BLaER1 (cell line): ENCODE measurements at regions not wholly inside any gene's neighbourhood (a gene's known extent, or its start where the extent isn't known, plus 50 kb on each side); places are given as distances from the start of the nearest gene placed in this dataset.

ENCODE experiments used
- H3K27ac ChIP-seq: shearing (Covaris generic); formaldehyde crosslinking; 2 replicates; pipeline ENCODE4 v1.8.1; 2022
- H3K27me3 ChIP-seq: shearing (Covaris generic); formaldehyde crosslinking; 2 replicates; pipeline ENCODE4 v1.8.1; 2022
- H3K36me3 ChIP-seq: shearing (Covaris generic); formaldehyde crosslinking; 2 replicates; pipeline ENCODE4 v1.8.1; 2022
- H3K4me1 ChIP-seq: shearing (Covaris generic); formaldehyde crosslinking; 2 replicates; pipeline ENCODE4 v1.8.1; 2022
- H3K4me2 ChIP-seq: shearing (Covaris generic); formaldehyde crosslinking; 2 replicates; pipeline ENCODE4 v1.8.1; 2022
- H3K4me3 ChIP-seq: shearing (Covaris generic); formaldehyde crosslinking; 2 replicates; pipeline ENCODE4 v1.8.1; 2022
- H3K9ac ChIP-seq: shearing (Covaris generic); formaldehyde crosslinking; 2 replicates; pipeline ENCODE4 v1.8.1; 2022
- H3K9me3 ChIP-seq: shearing (Covaris generic); formaldehyde crosslinking; 2 replicates; pipeline ENCODE4 v1.8.1; 2022
- H4K20me1 ChIP-seq: shearing (Covaris generic); formaldehyde crosslinking; 2 replicates; pipeline ENCODE4 v1.8.1; 2022
- Cebpa-rat ChIP-seq: shearing (Covaris generic); IDR thresholded peaks from 2 replicates; pipeline ENCODE4 v1.8.1; 2022

DNA sequence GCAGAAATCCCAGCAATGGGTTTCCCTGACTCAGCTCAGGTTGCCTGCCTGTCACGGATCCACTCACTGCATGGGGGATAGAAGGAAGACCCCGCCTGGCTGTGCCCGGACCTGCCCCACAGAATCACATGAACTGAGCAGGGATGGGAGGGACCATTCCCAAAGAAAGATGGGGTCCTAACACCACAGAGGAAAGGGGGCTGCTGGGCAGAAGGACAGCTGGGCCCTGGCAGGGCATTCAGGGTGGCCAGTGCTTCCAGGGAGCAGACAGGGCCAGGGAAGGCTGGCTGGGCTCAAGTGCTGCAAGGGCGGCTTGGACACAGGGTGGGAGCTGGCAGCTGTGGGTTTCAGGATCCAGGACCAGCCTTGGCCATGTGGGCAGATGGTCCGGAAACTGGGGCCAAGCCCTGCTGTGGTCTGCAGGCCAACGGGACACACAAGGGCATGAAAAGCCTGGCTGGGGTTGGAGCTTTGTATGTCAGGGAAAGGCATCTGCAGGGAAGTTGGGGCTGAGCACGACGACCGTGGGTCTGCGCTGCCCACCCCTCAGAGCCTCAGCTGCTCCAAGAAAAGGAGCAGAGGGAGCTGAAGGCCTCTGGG, 723.9 kb downstream of the PTPRU start:
- no peaks in the 10 kb centered on the region for H3K4me1 ChIP-seq
- no peaks in the 10 kb centered on the region for H3K27me3 ChIP-seq
- H3K9ac ChIP-seq, result no peak overlapping the region
- H3K4me2 ChIP-seq, result no peak overlapping the region
- H3K9me3 ChIP-seq, result no peaks in the 10 kb centered on the region
- no peak overlapping the region for H3K4me3 ChIP-seq
- no peak for TF ChIP-seq Cebpa-rat
- no peak overlapping the region for H3K27ac ChIP-seq
- no peaks in the 10 kb centered on the region for H4K20me1 ChIP-seq
- H3K36me3 ChIP-seq, result no peaks in the 10 kb centered on the region

DNA sequence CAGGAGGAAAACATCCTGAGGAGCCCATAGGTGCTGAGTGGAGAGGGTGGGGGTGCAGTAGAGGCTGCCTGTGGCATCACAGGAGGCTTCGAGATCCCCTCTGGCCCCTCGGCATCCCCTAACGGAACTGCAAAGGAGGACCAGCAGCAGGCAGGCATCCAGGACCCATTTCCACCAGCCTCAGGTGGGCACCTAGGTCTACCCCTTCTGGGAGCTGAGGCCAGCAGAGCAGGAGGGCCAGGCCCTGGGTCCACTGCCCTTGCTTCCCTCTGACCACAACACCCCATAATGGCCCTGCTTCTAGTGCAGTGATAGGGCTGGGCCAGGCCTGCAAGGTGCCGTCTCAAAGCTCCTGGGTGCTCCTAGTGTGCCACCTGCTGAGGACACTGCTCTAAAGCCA, 723.0 kb downstream of the PTPRU start:
- Histone ChIP-seq H3K9ac (no peak overlapping the region), H3K9me3 (no peaks in the 10 kb centered on the region), H3K36me3 (no peaks in the 10 kb centered on the region), H3K27ac (no peak overlapping the region), H4K20me1 (no peaks in the 10 kb centered on the region), H3K4me3 (no peak overlapping the region), H3K4me2 (no peak overlapping the region), H3K4me1 (no peaks in the 10 kb centered on the region), H3K27me3 (no peaks in the 10 kb centered on the region)
- TF ChIP-seq Cebpa-rat, result no peak

DNA sequence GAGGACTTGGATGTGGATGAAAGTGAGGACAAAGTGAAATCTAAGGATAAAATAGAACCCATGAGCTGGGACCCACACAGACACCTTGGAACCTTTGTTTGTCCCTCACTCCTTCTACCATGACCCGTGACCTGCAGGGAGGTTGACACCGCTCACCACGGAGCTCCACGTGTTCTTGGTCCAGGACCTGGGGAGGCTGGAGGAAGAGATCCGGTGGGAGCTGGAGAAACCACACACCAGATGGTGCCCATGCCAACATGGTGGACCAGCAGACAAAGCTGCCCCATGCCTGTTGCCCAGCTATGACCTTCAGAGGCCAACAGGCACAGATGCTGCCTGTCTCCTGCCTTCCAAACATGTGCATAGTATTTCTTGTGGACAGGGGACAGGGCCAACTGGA, 721.9 kb downstream of the PTPRU start:
- no peak overlapping the region for H3K27ac ChIP-seq
- H3K36me3 ChIP-seq, result no peaks in the 10 kb centered on the region
- no peaks in the 10 kb centered on the region for H3K9me3 ChIP-seq
- H3K9ac ChIP-seq, result no peak overlapping the region
- no peak overlapping the region for H3K4me3 ChIP-seq
- no peaks in the 10 kb centered on the region for H3K4me1 ChIP-seq
- no peaks in the 10 kb centered on the region for H3K27me3 ChIP-seq
- no peak overlapping the region for H3K4me2 ChIP-seq
- TF ChIP-seq Cebpa-rat, result no peak
- no peaks in the 10 kb centered on the region for H4K20me1 ChIP-seq

DNA sequence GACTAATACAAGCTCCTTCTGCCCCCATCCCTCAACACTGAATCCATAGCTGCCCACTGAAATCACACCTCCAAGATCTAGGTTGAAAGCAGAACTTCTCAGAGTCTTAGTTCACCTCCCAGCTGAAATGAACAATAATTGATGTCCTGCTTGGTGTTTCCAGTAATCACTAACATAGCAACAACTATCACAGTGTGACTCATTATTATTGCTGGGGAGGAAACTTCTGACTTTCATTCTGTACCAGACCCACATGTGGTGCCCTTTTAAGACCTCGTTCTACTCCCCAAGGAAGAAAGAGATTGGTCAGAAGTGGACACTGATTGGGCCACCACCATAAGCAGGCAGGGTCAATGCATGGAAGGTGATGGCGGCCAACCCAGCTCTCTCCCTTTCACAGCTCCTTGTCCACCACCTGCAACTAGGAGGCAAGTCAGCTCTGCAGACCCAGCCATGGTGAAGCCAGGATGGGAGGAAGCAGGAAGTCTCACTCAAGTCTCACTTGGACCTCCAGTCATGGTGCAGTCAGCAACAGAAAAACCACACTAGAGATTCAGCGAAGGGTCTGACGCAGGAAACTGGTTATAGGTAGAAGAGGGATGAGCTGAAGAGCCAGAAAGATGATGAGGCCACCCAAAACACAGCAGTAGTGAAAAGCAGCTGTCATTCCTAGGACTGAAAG, 720.2 kb downstream of the PTPRU start:
- no peak overlapping the region for H3K4me2 ChIP-seq
- H3K4me1 ChIP-seq, result no peaks in the 10 kb centered on the region
- H3K27me3 ChIP-seq, result no peaks in the 10 kb centered on the region
- no peaks in the 10 kb centered on the region for H3K36me3 ChIP-seq
- no peaks in the 10 kb centered on the region for H3K9me3 ChIP-seq
- no peak overlapping the region for H3K4me3 ChIP-seq
- no peak overlapping the region for H3K27ac ChIP-seq
- no peak overlapping the region for H3K9ac ChIP-seq
- no peaks in the 10 kb centered on the region for H4K20me1 ChIP-seq
- no peak for TF ChIP-seq Cebpa-rat

DNA sequence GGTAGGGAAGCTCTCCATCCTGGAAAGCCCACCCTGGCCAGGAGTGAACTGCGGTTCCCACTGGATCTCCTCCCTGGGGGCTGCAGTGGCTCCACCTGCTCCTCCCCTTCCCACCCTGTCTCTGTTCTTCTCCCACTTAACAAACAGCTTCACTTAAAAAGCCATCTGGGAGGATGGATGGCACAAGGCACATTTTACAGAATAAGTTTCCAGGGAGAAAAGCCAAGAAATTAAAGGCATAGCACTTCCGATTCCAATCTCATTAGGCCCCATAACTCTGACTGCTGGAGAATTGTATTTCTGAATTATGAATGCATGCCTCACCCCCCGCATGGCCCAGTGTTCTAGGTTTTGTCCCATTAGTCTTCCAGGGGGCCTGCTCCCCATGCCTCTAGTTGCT, 718.3 kb downstream of the PTPRU start:
- TF ChIP-seq Cebpa-rat, result no peak
- Histone ChIP-seq H3K4me1 (no peaks in the 10 kb centered on the region), H3K4me2 (no peak overlapping the region), H3K36me3 (no peaks in the 10 kb centered on the region), H3K9ac (no peak overlapping the region), H3K27ac (no peak overlapping the region), H4K20me1 (no peaks in the 10 kb centered on the region), H3K27me3 (no peaks in the 10 kb centered on the region), H3K9me3 (no peaks in the 10 kb centered on the region), H3K4me3 (no peak overlapping the region)

DNA sequence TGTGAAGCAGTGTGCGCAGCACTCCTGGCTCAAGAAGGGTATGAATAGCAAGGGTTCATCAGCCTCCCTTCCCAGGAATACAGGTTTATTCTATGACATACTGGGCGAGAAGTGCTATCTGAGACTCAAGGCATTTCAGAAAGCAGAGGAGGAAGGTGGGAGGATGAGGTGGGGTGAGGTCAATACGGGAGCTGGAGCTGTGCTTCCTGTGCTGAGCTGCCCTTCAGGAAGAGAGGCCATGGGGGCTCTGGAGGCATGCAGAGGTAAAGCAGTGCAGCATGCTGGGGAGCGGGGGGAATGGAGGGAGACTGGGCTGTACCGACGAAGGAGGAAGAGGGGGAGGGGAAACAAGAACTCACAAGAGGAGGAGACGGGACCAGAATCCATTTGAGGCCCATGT, 717.6 kb downstream of the PTPRU start:
- no peaks in the 10 kb centered on the region for H4K20me1 ChIP-seq

DNA sequence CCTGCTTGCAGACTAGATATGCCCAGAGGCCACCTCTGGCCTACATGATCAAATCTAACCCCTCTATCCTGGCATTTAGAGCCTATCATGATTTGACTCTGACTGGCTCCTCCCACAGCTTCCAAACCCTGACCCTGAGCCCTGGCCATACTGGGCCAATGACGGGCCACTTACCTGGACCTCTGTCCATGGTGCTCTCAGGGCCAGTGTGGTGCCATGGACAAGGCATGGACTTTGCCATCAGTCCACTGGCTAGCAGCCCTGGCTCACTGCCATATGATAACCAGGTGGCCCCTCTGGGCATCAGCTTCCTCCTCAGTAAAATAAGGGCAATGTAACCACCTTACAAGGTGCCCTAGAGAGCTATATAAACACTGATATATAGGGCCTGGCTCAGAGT, 713.4 kb downstream of the PTPRU start:
- H3K9me3 ChIP-seq, result no peaks in the 10 kb centered on the region
- no peaks in the 10 kb centered on the region for H4K20me1 ChIP-seq
- no peak for TF ChIP-seq Cebpa-rat
- no peaks in the 10 kb centered on the region for H3K27me3 ChIP-seq
- H3K27ac ChIP-seq, result no peak overlapping the region
- H3K4me3 ChIP-seq, result no peak overlapping the region
- H3K4me2 ChIP-seq, result no peak overlapping the region
- no peaks in the 10 kb centered on the region for H3K4me1 ChIP-seq
- no peaks in the 10 kb centered on the region for H3K36me3 ChIP-seq
- H3K9ac ChIP-seq, result no peak overlapping the region

More for the DNA sequence above, 717.6 kb downstream of the PTPRU start:
- no peak for TF ChIP-seq Cebpa-rat
- H3K27me3 ChIP-seq, result no peaks in the 10 kb centered on the region
- no peaks in the 10 kb centered on the region for H3K36me3 ChIP-seq
- H3K9ac ChIP-seq, result no peak overlapping the region
- no peak overlapping the region for H3K4me3 ChIP-seq
- H3K4me1 ChIP-seq, result no peaks in the 10 kb centered on the region
- H3K4me2 ChIP-seq, result no peak overlapping the region
- H3K9me3 ChIP-seq, result no peaks in the 10 kb centered on the region
- H3K27ac ChIP-seq, result no peak overlapping the region

DNA sequence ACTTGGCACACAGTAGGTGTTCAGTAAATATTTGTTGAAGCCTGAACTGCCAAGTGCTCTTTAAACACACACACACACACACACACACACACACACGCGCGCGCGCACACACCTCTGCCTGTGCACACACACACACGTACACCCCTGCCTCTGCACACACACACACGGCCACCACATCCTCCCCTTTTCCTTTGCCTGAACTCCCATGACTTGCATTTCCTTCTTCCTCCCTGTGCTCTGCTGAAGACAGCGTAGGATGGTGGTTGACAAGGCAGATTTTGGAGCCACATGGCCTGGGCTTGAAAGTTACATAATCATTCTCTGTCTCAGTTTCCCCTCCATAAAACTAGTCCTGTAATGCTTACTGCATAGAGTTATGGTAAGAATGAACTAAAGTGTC, 712.3 kb downstream of the PTPRU start:
- Histone ChIP-seq H3K9me3 (no peaks in the 10 kb centered on the region), H3K27me3 (no peaks in the 10 kb centered on the region), H3K36me3 (no peaks in the 10 kb centered on the region), H3K4me1 (no peaks in the 10 kb centered on the region), H3K4me3 (no peak overlapping the region), H3K27ac (no peak overlapping the region), H3K9ac (no peak overlapping the region), H3K4me2 (no peak overlapping the region), H4K20me1 (no peaks in the 10 kb centered on the region)
- no peak for TF ChIP-seq Cebpa-rat

DNA sequence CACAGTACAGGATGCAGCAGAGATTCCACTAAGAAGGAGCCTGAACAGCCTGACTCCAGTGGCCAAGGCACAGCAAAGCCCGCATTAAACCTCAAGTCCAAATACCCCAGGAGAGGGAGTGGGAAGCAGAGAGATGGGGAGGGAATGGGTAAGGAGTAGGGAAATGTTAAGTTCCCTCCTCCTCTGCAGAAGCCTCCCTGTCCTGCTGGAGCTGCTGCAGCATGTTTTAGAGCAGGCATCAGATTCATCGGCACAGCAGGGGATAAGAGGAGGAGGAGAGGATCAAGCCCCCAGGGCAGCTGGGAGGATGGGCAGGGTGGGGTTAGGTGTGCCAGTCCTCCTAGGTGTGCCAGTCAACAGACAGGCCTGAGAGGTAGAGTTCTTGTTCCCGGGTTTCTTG, 709.7 kb downstream of the PTPRU start:
- Histone ChIP-seq H3K9ac (no peak overlapping the region), H3K4me1 (no peaks in the 10 kb centered on the region), H3K4me3 (no peak overlapping the region), H3K9me3 (no peaks in the 10 kb centered on the region), H3K27ac (no peak overlapping the region), H4K20me1 (no peaks in the 10 kb centered on the region), H3K27me3 (no peaks in the 10 kb centered on the region), H3K36me3 (no peaks in the 10 kb centered on the region), H3K4me2 (no peak overlapping the region)
- TF ChIP-seq Cebpa-rat, result no peak

DNA sequence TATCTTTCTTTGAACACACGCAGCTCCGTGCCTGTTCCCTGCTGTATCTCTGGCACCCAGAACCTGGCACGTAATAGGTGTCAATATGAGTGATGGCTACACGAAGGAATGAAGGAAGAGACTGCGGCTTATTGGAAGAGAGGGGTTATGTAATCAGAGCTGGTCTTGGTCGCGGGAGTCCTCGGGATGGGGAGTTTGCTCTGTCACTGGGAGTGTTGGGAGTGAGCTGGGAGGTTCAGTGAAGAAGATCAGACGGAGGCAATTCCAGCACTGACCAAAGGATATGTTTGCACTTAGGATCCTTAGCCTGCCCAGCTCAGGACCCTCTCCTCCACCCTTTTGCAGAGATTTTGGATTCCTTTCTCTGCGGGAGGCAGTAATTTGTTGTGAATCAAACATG, 709.1 kb downstream of the PTPRU start:
- Histone ChIP-seq H3K9ac (no peak overlapping the region), H3K4me3 (no peak overlapping the region), H3K27ac (no peak overlapping the region), H3K9me3 (no peaks in the 10 kb centered on the region), H3K4me1 (no peaks in the 10 kb centered on the region), H3K27me3 (no peaks in the 10 kb centered on the region), H3K36me3 (no peaks in the 10 kb centered on the region), H3K4me2 (no peak overlapping the region), H4K20me1 (no peaks in the 10 kb centered on the region)
- no peak for TF ChIP-seq Cebpa-rat
